ENCODE measurements at regions not wholly inside any gene's neighbourhood (a gene's known extent, or its start where the extent isn't known, plus 50 kb on each side); places are given as distances from the start of the nearest gene placed in this dataset.

- TF ChIP-seq CTCF (IDR thresholded peaks at IDR 0.05; ENCODE audit: low read depth, low read length, missing control alignments) = no peak
Measured at GRCh38 chr2:239711911-239712570, 311.2 kb upstream of the HDAC4 start.

DNA sequence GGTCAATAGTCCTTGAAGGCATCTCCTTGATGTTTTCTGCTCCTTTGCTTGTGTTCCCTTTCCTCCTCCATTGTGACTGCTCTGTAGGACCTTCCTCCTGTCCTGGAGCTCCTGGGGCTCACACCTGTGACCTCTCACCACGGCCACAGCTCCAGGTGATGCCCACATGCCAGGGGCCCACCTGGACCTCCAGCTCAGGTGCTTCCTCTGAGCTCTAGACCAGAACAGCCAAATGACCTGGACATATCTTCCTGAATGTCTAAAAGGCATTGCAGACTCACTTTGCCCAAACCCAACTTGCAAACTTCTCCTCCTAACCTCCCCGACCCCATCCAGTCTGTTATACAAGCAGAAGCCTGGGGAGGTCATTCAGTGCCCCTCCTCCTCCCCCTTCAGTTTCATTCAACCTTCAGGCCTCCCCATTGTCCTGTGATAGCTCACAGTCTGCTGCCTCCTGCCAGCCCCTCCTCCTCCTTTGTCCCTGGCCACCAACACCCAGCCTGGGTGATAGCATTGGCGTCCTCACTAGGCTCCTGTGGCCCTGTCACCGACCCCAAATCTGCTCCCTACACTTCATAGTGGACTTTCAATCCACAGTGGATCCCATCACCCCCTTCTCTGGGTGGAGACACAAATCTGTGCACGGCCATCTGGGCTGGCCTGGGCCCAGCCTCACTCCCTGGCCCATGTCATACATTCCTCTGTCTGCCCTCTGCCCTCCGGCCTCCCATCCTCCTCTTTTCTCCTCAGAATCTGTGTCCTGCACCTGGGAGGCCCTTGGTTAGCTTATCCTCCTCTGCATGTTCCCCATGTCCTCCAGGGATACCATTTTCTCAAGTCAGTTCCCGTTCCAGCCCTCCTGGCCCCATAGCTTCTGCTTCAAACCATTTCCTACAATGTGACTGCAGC, 310.4 kb upstream of the HDAC4 start:
- no peak for TF ChIP-seq CTCF (IDR thresholded peaks at IDR 0.05; ENCODE audit: low read depth, low read length, missing control alignments)
- no peak overlapping the region for H3K4me3 ChIP-seq (ENCODE audit: low read depth, low read length)
- in situ Hi-C loops (cut with HindIII; ENCODE audit: low sequenced_read_pairs) = no loop called here
- DNase-seq (ENCODE audit: low read depth) = no peak

More at GRCh38 chr2:239711911-239712570, 311.2 kb upstream of the HDAC4 start:
- H3K4me3 ChIP-seq (ENCODE audit: low read depth, low read length) = no peak overlapping the region
- in situ Hi-C loops (cut with HindIII; ENCODE audit: low sequenced_read_pairs) = no loop called here
- no peak for DNase-seq (ENCODE audit: low read depth)

DNA sequence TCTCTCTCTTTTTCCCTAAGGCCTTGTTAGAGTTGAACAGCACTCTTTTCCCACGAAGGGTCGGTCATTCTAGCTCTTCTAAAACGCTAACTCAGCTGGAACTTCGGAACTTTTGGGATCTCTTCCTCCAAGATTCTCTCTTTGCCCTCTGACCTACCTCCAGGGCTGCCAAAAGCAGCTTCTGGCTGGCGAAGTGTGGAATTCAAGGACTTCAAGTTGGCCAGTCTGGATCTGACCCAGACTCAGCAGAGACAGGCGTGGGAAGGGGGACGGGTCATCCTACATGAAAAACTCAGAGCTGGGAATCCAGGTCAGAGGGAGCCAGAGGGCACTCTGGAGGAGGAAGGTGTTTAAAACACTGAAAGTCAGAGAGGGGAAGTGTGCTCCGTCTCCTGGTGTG, 305.5 kb upstream of the HDAC4 start:
- no peak overlapping the region for H3K4me3 ChIP-seq (ENCODE audit: low read depth, low read length)
- no peak for DNase-seq (ENCODE audit: low read depth)
- TF ChIP-seq CTCF (IDR thresholded peaks at IDR 0.05; ENCODE audit: low read depth, low read length, missing control alignments) = no peak
- in situ Hi-C loops (cut with HindIII; ENCODE audit: low sequenced_read_pairs) = no loop called here

DNA sequence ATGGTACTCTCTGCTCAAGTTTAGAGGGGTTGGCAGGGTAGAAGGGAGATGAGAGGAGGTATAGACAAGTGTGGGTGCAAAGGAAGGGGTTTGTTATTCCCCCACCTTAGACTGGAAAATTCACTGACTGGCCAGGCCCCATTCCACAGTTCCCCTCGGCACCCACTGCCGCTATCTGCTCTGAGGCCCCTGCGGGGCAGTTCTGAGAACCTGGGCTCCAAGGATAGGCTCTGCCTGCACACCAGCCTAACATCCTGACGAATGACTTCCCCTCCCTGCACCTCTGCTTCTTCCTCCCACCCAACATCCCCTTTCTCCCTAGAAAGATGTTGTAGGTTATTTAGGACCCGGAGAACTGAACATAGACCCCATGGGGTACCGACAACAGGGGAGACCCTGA, 303.9 kb upstream of the HDAC4 start:
- no peak for DNase-seq (ENCODE audit: low read depth)
- TF ChIP-seq CTCF (IDR thresholded peaks at IDR 0.05; ENCODE audit: low read depth, low read length, missing control alignments) = no peak
- H3K4me3 ChIP-seq (ENCODE audit: low read depth, low read length) = no peak overlapping the region
- in situ Hi-C loops (cut with HindIII; ENCODE audit: low sequenced_read_pairs) = no loop called here

- in situ Hi-C loops (cut with HindIII; ENCODE audit: low sequenced_read_pairs) = no loop called here
Measured at GRCh38 chr2:239703834-239704233, 303.0 kb upstream of the HDAC4 start.

More at GRCh38 chr2:239703834-239704233, 303.0 kb upstream of the HDAC4 start:
- no peak for DNase-seq (ENCODE audit: low read depth)
- no peak for TF ChIP-seq CTCF (IDR thresholded peaks at IDR 0.05; ENCODE audit: low read depth, low read length, missing control alignments)
- H3K4me3 ChIP-seq (ENCODE audit: low read depth, low read length) = no peak overlapping the region
